Activated T-cell treated with anti-CD3 and anti-CD28 coated beads, Interleukin-2, amount 50 U/mL, for 4 hours (primary cell): ENCODE measurements at regions not wholly inside any gene's neighbourhood (a gene's known extent, or its start where the extent isn't known, plus 50 kb on each side); places are given as distances from the start of the nearest gene placed in this dataset.
"Not testable (repeated sequence)": the region's sequence is repeated elsewhere in the genome, so short reads cannot be mapped to it uniquely, and the experiment has no call there.

Experiments
- ATAC-seq, 2 donors: fragments of 200-7000 bp; cut with Tn5 transposase; one replicate each; pipeline ENCODE4 v1.10.0; 2021
- DNase-seq: peaks from one replicate; pipeline ENCODE4 v3.0.0-alpha.2; 2020
- H3K27me3 Mint-ChIP-seq: one replicate; pipeline ENCODE4 v1.8.0; 2021; ENCODE audit warnings: low read depth, mixed read lengths
- H3K36me3 Mint-ChIP-seq: one replicate; pipeline ENCODE4 v1.8.0; 2022; ENCODE audit warnings: mixed read lengths; ENCODE audit not compliant: insufficient read depth
- H3K4me1 Mint-ChIP-seq: one replicate; pipeline ENCODE4 v1.8.0; 2021; ENCODE audit warnings: low read depth, mixed read lengths
- H3K4me3 Mint-ChIP-seq: one replicate; pipeline ENCODE4 v1.8.0; 2021; ENCODE audit warnings: mild to moderate bottlenecking, moderate library complexity, mixed read lengths
- H3K9me3 Mint-ChIP-seq: one replicate; pipeline ENCODE4 v1.8.0; 2021; ENCODE audit warnings: mixed read lengths

DNA sequence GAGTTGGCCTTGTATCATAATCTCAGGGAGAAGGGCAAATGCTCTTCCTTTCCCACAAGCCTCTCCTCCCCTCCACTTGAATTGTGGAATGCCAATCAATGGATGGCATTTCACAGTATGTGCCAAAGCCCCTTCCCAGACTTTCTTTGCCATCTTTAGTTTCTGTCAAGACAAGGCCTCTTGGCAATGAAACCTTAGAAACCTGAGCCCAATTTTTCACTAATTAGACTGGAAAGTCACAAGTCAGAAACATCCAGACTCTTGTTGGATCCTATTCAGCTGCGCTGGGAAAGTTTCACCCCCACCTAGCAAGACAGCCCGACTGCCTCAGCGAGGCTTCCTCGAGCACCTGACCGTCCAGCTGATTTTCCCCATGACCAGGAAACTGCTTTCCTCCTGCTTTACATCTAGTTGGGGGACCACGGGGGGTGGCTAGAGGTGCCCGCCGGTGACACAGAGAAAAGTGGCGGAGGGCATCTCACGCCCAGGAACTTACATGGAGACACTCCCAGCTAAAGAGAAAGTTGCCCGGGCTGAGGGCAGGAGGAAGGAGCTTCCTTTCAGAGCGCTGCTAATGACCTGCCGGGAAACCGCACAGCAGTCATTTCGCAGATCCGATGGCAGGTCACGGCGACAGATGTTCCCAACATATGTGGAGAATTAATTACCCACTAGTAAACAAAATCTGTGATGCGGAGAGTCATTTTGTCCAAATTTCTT lies 302.6 kb upstream of the RRP15 start:
- Mint-ChIP-seq H3K36me3 (no peaks in the 10 kb centered on the region), H3K4me3 (no peak overlapping the region), H3K27me3 (no peaks in the 10 kb centered on the region), H3K4me1 (no peaks in the 10 kb centered on the region), H3K9me3 (peaks cover 12% of the 10 kb centered on the region)
- ATAC-seq (no peak), DNase-seq (no peak)

DNA sequence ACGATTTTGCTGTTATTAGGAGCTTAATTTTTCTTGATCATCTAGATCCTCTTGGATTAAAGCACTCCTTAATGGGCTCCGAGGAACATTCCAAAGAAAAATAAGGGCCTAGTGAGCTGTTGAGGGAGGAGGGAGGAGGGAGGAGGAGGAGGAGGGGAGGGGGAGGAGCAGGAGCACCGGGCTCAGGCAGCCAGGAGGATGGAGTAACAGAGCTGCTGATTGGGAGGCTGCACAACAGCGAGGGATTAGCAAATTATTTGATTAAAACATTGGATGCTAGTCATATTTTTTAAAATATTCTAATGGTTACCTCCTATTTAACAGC lies 302.1 kb upstream of the RRP15 start:
- Mint-ChIP-seq H3K4me1 (no peaks in the 10 kb centered on the region), H3K4me3 (no peak overlapping the region), H3K27me3 (no peaks in the 10 kb centered on the region), H3K36me3 (no peaks in the 10 kb centered on the region), H3K9me3 (peaks cover 12% of the 10 kb centered on the region)
- DNase-seq (no peak), ATAC-seq (no peak)

DNA sequence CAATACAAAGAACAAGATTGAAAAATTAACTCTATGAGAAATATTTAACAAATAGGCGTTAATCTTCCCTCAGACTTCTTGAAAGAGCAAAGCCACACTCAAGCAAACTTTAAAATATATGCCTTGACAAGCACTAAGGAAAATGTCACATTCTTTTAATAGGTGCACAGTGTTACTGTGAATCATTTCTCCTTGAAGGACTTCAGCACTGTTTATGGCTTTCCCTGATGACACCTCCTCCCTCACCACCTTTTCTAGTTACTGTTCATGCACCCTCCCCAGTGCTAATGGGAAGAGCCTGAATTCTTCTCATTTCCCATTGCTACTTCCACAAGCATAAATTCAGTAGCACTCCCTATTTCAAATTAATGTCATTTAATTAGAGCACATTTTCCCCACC lies 299.5 kb upstream of the RRP15 start:
- H3K4me3 Mint-ChIP-seq: no peak overlapping the region
- peaks cover 5% of the 10 kb centered on the region for H3K9me3 Mint-ChIP-seq
- H3K27me3 Mint-ChIP-seq: no peaks in the 10 kb centered on the region
- H3K4me1 Mint-ChIP-seq: no peaks in the 10 kb centered on the region
- no peak for DNase-seq
- H3K36me3 Mint-ChIP-seq: no peaks in the 10 kb centered on the region
- ATAC-seq: no peak

DNA sequence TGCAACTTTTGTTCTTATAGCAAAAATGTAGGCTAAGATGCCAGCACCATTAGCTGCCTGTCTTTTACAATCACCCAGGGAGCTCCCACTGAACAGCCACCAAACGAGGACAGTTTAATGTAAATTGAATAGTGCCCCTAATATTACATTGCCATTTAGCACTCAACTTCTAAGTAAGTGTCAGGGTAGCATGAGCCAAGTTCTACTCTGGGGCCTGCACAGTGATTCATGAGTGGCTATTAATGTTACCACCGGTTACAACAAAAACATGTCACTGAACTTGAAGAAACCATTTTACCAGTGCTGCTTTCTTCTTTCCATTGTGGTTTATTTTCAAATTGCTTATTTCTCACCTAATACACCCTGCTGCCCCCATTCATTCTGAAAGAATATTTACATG lies 295.6 kb upstream of the RRP15 start:
- no peak overlapping the region for H3K4me3 Mint-ChIP-seq
- no peaks in the 10 kb centered on the region for H3K4me1 Mint-ChIP-seq
- no peak for ATAC-seq
- no peak for DNase-seq
- no peaks in the 10 kb centered on the region for H3K36me3 Mint-ChIP-seq
- peaks cover 3% of the 10 kb centered on the region for H3K9me3 Mint-ChIP-seq
- H3K27me3 Mint-ChIP-seq: no peaks in the 10 kb centered on the region

DNA sequence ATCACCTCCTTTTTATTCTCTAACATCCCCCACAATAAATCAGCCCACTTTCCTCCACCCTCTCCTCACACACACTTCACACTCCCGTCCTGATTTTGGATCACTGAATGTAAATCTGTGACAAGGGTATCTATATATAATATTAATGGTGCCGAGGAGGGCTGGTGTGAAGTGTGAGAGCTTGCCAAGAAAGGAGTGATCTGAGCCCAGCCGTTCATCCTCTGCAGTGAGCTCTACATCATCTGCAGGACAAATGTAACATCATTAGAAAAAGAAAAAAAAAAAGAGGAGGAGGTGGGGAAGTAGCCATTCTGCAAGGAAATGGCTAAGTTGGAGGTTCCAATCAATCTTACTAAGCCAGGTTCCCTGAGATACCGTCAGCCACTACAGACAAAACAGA lies 291.7 kb upstream of the RRP15 start:
- H3K36me3 Mint-ChIP-seq: no peaks in the 10 kb centered on the region
- H3K9me3 Mint-ChIP-seq: no peaks in the 10 kb centered on the region
- DNase-seq (no peak), ATAC-seq (no peak)
- no peak overlapping the region for H3K4me3 Mint-ChIP-seq
- no peaks in the 10 kb centered on the region for H3K27me3 Mint-ChIP-seq
- H3K4me1 Mint-ChIP-seq: no peaks in the 10 kb centered on the region

DNA sequence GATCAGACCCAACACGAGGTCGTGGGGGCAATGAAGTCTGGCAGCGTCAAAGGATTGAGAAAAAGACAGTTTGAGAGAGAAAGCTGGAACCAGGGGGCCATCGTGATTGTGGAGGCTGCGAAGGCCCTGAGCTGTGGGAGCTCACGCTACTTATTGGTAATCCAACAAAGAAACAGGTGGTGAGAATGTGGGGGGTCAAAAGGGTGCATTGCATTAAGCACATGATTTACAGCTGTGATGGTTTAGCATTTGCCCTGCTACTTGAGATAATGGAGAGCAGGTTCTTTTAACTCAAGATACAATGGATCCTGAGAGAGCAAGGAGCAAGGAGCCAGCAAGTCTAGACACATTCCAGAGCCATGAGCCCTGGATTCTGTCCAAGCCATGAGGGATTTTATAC lies 276.8 kb upstream of the RRP15 start:
- not testable (repeated sequence) for H3K4me3 Mint-ChIP-seq, H3K9me3 Mint-ChIP-seq, H3K4me1 Mint-ChIP-seq, ATAC-seq, H3K36me3 Mint-ChIP-seq, DNase-seq, H3K27me3 Mint-ChIP-seq

DNA sequence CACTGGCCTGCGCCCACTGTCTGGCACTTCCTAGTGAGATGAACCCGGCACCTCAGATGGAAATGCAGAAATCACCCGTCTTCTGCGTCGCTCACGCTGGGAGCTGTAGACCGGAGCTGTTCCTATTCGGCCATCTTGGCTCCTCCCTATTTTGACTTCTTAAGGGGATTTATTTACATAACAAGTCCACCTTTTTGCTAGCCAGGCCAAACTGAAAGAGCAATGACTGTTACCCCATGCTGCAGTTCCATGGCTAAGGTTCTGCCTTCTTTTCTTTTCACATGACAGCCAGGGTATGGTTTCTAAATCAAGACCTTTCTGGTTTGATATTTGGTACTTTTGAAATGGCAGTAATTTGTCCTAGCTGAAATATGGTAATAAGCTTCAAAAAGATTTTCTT lies 270.0 kb upstream of the RRP15 start:
- H3K9me3 Mint-ChIP-seq, ATAC-seq, H3K4me3 Mint-ChIP-seq, H3K4me1 Mint-ChIP-seq, H3K27me3 Mint-ChIP-seq, H3K36me3 Mint-ChIP-seq, DNase-seq: not testable (repeated sequence)

DNA sequence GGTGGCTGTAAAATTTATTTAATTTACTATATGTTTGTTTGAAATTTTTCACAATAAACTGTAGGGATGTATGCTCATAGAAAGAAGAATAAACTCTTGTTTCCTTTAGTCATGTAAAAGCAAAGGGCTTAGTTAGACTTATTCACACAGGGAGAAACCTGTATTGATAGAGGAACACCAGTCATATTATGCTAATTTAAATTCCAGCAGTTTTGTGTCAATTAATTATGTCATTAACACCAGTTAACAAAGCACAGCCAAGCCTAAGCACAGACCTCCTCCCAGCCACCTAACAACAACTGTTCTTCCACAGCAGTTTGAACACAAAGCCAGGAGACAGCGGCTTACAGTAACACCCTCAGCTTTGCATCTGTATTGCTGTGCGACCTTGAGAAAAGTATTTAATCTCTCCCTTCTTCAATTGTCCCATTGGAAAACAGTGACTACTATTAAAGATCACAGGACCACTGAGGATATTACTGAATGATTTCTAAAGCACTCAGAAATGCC lies 260.8 kb upstream of the RRP15 start:
- no peaks in the 10 kb centered on the region for H3K36me3 Mint-ChIP-seq
- H3K4me3 Mint-ChIP-seq: no peak overlapping the region
- DNase-seq (no peak), ATAC-seq (no peak)
- H3K9me3 Mint-ChIP-seq: peaks cover 10% of the 10 kb centered on the region
- H3K4me1 Mint-ChIP-seq: no peaks in the 10 kb centered on the region
- no peaks in the 10 kb centered on the region for H3K27me3 Mint-ChIP-seq

DNA sequence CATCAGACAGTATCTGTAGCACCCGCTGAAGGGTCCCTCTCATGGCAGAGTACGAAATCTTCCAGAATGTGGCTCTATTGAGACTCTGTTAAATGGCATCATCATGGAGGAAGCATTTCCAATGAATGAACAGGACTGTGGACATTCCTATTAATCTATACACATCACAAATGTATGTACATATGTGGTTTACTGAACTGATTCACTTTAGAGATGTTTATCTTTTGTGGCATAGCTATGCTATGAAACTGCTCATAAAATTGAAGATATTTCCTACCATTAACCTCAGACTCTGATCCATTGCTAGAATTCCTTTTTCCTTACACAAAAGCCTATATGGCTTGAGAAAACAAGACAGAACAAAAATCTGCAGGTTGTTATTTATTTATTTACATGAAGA lies 259.6 kb upstream of the RRP15 start:
- Mint-ChIP-seq H3K36me3 (no peaks in the 10 kb centered on the region), H3K4me1 (no peaks in the 10 kb centered on the region), H3K4me3 (no peak overlapping the region), H3K9me3 (peaks cover 7% of the 10 kb centered on the region), H3K27me3 (no peaks in the 10 kb centered on the region)
- ATAC-seq: no peak
- no peak for DNase-seq

DNA sequence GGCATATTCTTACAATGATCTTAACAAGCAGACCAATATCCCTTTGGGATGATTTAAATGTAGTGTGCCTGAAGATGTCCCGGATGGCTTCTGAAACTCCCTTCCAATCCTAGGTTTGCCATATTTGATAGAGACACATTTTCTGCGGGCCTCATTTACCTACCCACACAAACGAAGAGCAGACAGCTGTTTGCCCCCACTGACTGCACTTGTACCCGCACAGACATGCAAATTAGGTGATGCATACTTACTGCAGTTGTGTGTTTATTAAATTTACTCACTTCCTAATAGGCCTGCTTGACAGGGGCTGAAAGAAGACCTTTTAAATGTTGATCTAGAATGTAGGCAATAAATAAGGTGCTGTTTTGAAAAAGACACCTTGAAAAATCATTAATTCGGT lies 257.9 kb upstream of the RRP15 start:
- H3K27me3 Mint-ChIP-seq: no peaks in the 10 kb centered on the region
- DNase-seq (no peak), ATAC-seq (no peak)
- no peaks in the 10 kb centered on the region for H3K36me3 Mint-ChIP-seq
- H3K9me3 Mint-ChIP-seq: peaks cover 7% of the 10 kb centered on the region
- H3K4me3 Mint-ChIP-seq: no peak overlapping the region
- H3K4me1 Mint-ChIP-seq: no peaks in the 10 kb centered on the region

DNA sequence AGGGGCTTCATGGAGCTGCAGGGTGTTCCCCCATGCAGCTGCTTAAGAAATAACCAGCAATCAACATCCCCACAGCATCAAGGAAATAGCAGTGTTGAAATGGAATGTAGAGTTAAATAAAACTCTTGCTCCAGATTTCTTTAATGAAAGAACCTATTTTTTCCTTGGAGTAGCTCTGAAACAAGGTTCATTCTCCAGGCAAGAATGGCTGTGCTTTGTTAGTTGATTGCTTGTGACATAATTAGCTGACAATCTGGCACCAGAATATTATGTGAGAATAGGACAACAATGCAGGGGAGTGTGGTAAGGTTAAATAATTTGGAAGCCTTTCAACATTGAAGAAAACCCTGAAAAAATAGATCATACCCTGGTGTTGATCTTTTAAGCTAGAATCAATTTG lies 254.2 kb upstream of the RRP15 start:
- H3K9me3 Mint-ChIP-seq: no peaks in the 10 kb centered on the region
- no peaks in the 10 kb centered on the region for H3K36me3 Mint-ChIP-seq
- ATAC-seq (no peak), DNase-seq (no peak)
- no peak overlapping the region for H3K4me3 Mint-ChIP-seq
- H3K27me3 Mint-ChIP-seq: no peaks in the 10 kb centered on the region
- H3K4me1 Mint-ChIP-seq: no peaks in the 10 kb centered on the region

DNA sequence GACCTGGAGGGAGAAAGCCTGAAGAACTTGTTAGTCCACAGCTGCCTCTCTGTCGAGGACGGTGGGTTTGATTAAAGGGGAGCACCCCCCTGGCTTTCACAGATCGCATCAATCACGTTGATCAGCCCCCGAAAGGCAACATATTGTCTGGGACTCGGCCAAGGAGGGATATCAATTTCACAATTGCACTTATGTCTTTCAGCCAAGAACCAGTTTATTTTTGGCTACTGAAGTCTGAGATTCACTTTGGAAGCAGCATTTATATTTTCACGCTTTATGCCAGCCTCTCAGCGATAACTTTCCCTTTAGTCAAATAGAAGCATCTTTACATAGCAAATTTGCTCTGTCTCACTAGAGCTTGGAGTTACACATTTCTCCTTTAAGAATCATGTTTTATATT lies 253.2 kb upstream of the RRP15 start:
- no peaks in the 10 kb centered on the region for H3K9me3 Mint-ChIP-seq
- H3K4me3 Mint-ChIP-seq: no peak overlapping the region
- no peaks in the 10 kb centered on the region for H3K36me3 Mint-ChIP-seq
- no peak for DNase-seq
- no peak for ATAC-seq
- no peaks in the 10 kb centered on the region for H3K27me3 Mint-ChIP-seq
- H3K4me1 Mint-ChIP-seq: no peaks in the 10 kb centered on the region

DNA sequence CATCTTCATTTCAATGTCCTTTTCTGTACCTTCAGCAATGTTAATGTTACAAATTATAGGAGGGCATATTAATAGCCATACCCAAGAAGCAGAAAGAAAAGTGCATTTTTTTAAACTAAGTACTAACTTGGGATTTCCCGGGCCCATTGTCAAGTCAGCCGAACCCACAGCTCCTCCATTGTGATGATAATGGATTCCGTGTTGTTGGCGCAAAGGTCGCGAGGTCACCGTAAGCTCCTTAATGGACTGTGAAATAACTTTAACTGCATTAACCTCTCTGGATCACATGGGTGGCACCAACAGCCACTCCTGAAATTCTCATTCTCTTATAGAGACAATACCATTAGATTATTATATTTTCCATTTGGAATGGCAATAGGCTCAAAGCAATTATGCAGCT lies 250.6 kb upstream of the RRP15 start:
- no peaks in the 10 kb centered on the region for H3K36me3 Mint-ChIP-seq
- no peak overlapping the region for H3K4me3 Mint-ChIP-seq
- H3K27me3 Mint-ChIP-seq: no peaks in the 10 kb centered on the region
- H3K9me3 Mint-ChIP-seq: peaks cover 4% of the 10 kb centered on the region
- no peaks in the 10 kb centered on the region for H3K4me1 Mint-ChIP-seq
- DNase-seq (no peak), ATAC-seq (no peak)

DNA sequence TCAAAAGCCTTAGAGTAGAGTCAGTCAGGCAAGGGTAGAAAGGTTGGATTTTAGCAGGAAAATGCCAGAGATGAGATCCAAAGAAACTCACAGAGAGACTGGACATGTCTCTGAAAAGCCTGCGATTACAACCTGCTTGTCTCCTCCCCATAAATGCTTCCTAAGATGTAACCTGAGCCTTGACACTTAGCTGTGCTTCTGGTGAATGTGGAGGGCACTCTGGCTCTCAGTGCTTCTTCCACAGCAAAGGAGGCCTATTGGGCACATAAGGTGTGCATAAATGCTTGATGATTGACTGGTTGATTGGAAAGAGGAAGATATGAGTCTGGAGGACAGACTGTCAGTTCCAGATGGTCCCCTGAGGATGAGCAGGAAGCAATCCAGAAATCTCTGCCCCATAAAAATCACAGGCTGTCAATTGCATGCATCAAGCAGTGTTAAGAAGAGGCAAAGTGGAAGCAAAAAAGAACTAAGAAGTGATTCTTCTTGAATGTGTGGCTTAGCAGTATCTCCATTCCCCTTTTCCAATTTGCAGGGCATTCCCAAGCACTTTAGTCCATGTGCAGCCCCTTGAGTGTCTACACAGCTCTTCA lies 236.2 kb upstream of the RRP15 start:
- H3K9me3 Mint-ChIP-seq: no peaks in the 10 kb centered on the region
- no peak for DNase-seq
- H3K27me3 Mint-ChIP-seq: no peaks in the 10 kb centered on the region
- H3K36me3 Mint-ChIP-seq: no peaks in the 10 kb centered on the region
- ATAC-seq: no peak
- no peaks in the 10 kb centered on the region for H3K4me1 Mint-ChIP-seq
- no peak overlapping the region for H3K4me3 Mint-ChIP-seq

DNA sequence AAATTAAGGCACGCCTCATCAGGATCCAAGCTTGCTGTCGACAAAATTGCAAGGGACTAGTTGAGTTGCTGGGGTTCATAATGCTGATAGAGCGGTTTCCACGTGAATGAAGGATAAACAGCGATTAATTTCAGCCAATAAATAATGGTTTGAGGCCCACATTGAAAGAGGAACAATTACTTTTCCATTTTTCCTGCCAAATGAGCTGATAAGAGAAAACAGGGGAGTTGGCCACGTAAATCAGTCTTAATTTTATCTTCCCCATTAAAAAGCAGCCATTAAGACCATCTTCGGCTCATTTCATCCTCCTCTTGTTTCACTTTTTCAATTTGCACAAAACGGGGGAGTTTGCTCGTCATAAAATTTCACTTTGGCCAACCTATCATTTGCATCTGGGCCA lies 235.5 kb upstream of the RRP15 start:
- no peak overlapping the region for H3K4me3 Mint-ChIP-seq
- DNase-seq (no peak), ATAC-seq (no peak)
- H3K27me3 Mint-ChIP-seq: no peaks in the 10 kb centered on the region
- no peaks in the 10 kb centered on the region for H3K9me3 Mint-ChIP-seq
- H3K4me1 Mint-ChIP-seq: no peaks in the 10 kb centered on the region
- no peaks in the 10 kb centered on the region for H3K36me3 Mint-ChIP-seq
